ENCODE measurements at regions not wholly inside any gene's neighbourhood (a gene's known extent, or its start where the extent isn't known, plus 50 kb on each side); places are given as distances from the start of the nearest gene placed in this dataset.

- DNase-seq (no peak), ATAC-seq (no peak)
- POLR2A ChIA-PET = no interaction called here
- intact Hi-C loops (cut with DNase I, micrococcal nuclease) = no loop called here
- Mint-ChIP-seq H3K27ac (no peak overlapping the region), H3K4me3 (no peak overlapping the region), H3K4me1 (no peaks in the 10 kb centered on the region), H3K27me3 (no peaks in the 10 kb centered on the region), H3K9me3 (ENCODE audit: low read depth) (no peaks in the 10 kb centered on the region), H3K36me3 (ENCODE audit: low read depth) (no peaks in the 10 kb centered on the region)
- CTCF ChIA-PET = no interaction called here
These were observed 304.0 kb downstream of the QKI start for GRCh38 chr6:163718537-163718936.

GRCh38 chr6:163717106-163717764 is 302.7 kb downstream of the QKI start:
- Mint-ChIP-seq H3K27me3 (no peaks in the 10 kb centered on the region), H3K4me1 (no peaks in the 10 kb centered on the region), H3K27ac (no peak overlapping the region), H3K9me3 (ENCODE audit: low read depth) (no peaks in the 10 kb centered on the region), H3K4me3 (no peak overlapping the region), H3K36me3 (ENCODE audit: low read depth) (no peaks in the 10 kb centered on the region)
- intact Hi-C loops (cut with DNase I, micrococcal nuclease) = no loop called here
- CTCF ChIA-PET = no interaction called here
- DNase-seq (no peak), ATAC-seq (no peak)
- POLR2A ChIA-PET = no interaction called here

GRCh38 chr6:163716690-163717089 is 302.2 kb downstream of the QKI start:
- intact Hi-C loops (cut with DNase I, micrococcal nuclease) = no loop called here
- H3K4me1 Mint-ChIP-seq = no peaks in the 10 kb centered on the region
- ChIA-PET CTCF (interaction anchor here (0.6 kb wide), 1 partner anchor 95 kb away, joined by 3 read pairs; no protein-coding TSS in a partner anchor), POLR2A (no interaction called here)
- no peaks in the 10 kb centered on the region for H3K36me3 Mint-ChIP-seq (ENCODE audit: low read depth)
- no peaks in the 10 kb centered on the region for H3K27me3 Mint-ChIP-seq
- DNase-seq (no peak), ATAC-seq (no peak)
- no peak overlapping the region for H3K27ac Mint-ChIP-seq
- no peak overlapping the region for H3K4me3 Mint-ChIP-seq
- H3K9me3 Mint-ChIP-seq (ENCODE audit: low read depth) = no peaks in the 10 kb centered on the region

GRCh38 chr6:163715846-163716245 is 301.3 kb downstream of the QKI start:
- ChIA-PET CTCF (interaction anchor here (0.6 kb wide), 1 partner anchor 96 kb away, joined by 3 read pairs; no protein-coding TSS in a partner anchor), POLR2A (no interaction called here)
- DNase-seq (no peak), ATAC-seq (no peak)
- Mint-ChIP-seq H3K4me1 (no peaks in the 10 kb centered on the region), H3K27ac (no peak overlapping the region), H3K4me3 (no peak overlapping the region), H3K27me3 (no peaks in the 10 kb centered on the region), H3K36me3 (ENCODE audit: low read depth) (no peaks in the 10 kb centered on the region), H3K9me3 (ENCODE audit: low read depth) (no peaks in the 10 kb centered on the region)
- intact Hi-C loops (cut with DNase I, micrococcal nuclease) = no loop called here

GRCh38 chr6:163714179-163714578 is 299.7 kb downstream of the QKI start:
- ChIA-PET CTCF (no interaction called here), POLR2A (no interaction called here)
- Mint-ChIP-seq H3K9me3 (ENCODE audit: low read depth) (no peaks in the 10 kb centered on the region), H3K27me3 (no peaks in the 10 kb centered on the region), H3K27ac (no peak overlapping the region), H3K36me3 (ENCODE audit: low read depth) (no peaks in the 10 kb centered on the region), H3K4me3 (no peak overlapping the region), H3K4me1 (no peaks in the 10 kb centered on the region)
- intact Hi-C loops (cut with DNase I, micrococcal nuclease) = no loop called here
- ATAC-seq = no peak
- no peak for DNase-seq

- H3K36me3 Mint-ChIP-seq (ENCODE audit: low read depth) = no peaks in the 10 kb centered on the region
These were observed 298.5 kb downstream of the QKI start for GRCh38 chr6:163712981-163713380.

GRCh38 chr6:163712566-163712961 is 298.0 kb downstream of the QKI start:
- Mint-ChIP-seq H3K4me3 (no peak overlapping the region), H3K9me3 (ENCODE audit: low read depth) (no peaks in the 10 kb centered on the region), H3K27ac (no peak overlapping the region), H3K4me1 (no peaks in the 10 kb centered on the region), H3K36me3 (ENCODE audit: low read depth) (no peaks in the 10 kb centered on the region), H3K27me3 (peaks cover 3% of the 10 kb centered on the region)
- DNase-seq (no peak), ATAC-seq (no peak)
- intact Hi-C loops (cut with DNase I, micrococcal nuclease) = no loop called here
- CTCF ChIA-PET = interaction anchor here (0.5 kb wide), 1 partner anchor 109 kb away, joined by 3 read pairs; no protein-coding TSS in a partner anchor
- POLR2A ChIA-PET = no interaction called here

More at GRCh38 chr6:163712981-163713380, 298.5 kb downstream of the QKI start:
- intact Hi-C loops (cut with DNase I, micrococcal nuclease) = no loop called here
- ATAC-seq (no peak), DNase-seq (no peak)
- H3K4me1 Mint-ChIP-seq = no peaks in the 10 kb centered on the region
- H3K4me3 Mint-ChIP-seq = no peak overlapping the region
- POLR2A ChIA-PET = no interaction called here
- H3K9me3 Mint-ChIP-seq (ENCODE audit: low read depth) = no peaks in the 10 kb centered on the region
- CTCF ChIA-PET = interaction anchor here (0.5 kb wide), 1 partner anchor 109 kb away, joined by 3 read pairs; no protein-coding TSS in a partner anchor
- peaks cover 2% of the 10 kb centered on the region for H3K27me3 Mint-ChIP-seq
- no peak overlapping the region for H3K27ac Mint-ChIP-seq

- no peak overlapping the region for H3K27ac Mint-ChIP-seq
- DNase-seq (no peak), ATAC-seq (no peak)
- POLR2A ChIA-PET = no interaction called here
- H3K36me3 Mint-ChIP-seq (ENCODE audit: low read depth) = no peaks in the 10 kb centered on the region
- peaks cover 5% of the 10 kb centered on the region for H3K27me3 Mint-ChIP-seq
- intact Hi-C loops (cut with DNase I, micrococcal nuclease) = no loop called here
- H3K4me3 Mint-ChIP-seq = no peak overlapping the region
- CTCF ChIA-PET = interaction anchor here (0.5 kb wide), 1 partner anchor 110 kb away, joined by 3 read pairs; no protein-coding TSS in a partner anchor
- H3K9me3 Mint-ChIP-seq (ENCODE audit: low read depth) = no peaks in the 10 kb centered on the region
- H3K4me1 Mint-ChIP-seq = no peaks in the 10 kb centered on the region
These were observed 297.4 kb downstream of the QKI start for GRCh38 chr6:163711615-163712565.

GRCh38 chr6:163710532-163711470 is 296.3 kb downstream of the QKI start:
- ATAC-seq (no peak), DNase-seq (no peak)
- intact Hi-C loops (cut with DNase I, micrococcal nuclease) = no loop called here
- ChIA-PET POLR2A (no interaction called here), CTCF (no interaction called here)
- Mint-ChIP-seq H3K27me3 (peaks cover 5% of the 10 kb centered on the region), H3K27ac (no peak overlapping the region), H3K4me3 (no peak overlapping the region), H3K36me3 (ENCODE audit: low read depth) (no peaks in the 10 kb centered on the region), H3K4me1 (no peaks in the 10 kb centered on the region), H3K9me3 (ENCODE audit: low read depth) (no peaks in the 10 kb centered on the region)

GRCh38 chr6:163709693-163710092 is 295.2 kb downstream of the QKI start:
- DNase-seq (no peak), ATAC-seq (no peak)
- Mint-ChIP-seq H3K36me3 (ENCODE audit: low read depth) (no peaks in the 10 kb centered on the region), H3K27ac (no peak overlapping the region), H3K27me3 (peaks cover 5% of the 10 kb centered on the region), H3K4me1 (no peaks in the 10 kb centered on the region), H3K4me3 (no peak overlapping the region), H3K9me3 (ENCODE audit: low read depth) (no peaks in the 10 kb centered on the region)
- intact Hi-C loops (cut with DNase I, micrococcal nuclease) = no loop called here
- POLR2A ChIA-PET = no interaction called here
- CTCF ChIA-PET = no interaction called here

- H3K27me3 Mint-ChIP-seq = peaks cover 5% of the 10 kb centered on the region
- POLR2A ChIA-PET = no interaction called here
- no peaks in the 10 kb centered on the region for H3K4me1 Mint-ChIP-seq
- H3K36me3 Mint-ChIP-seq (ENCODE audit: low read depth) = no peaks in the 10 kb centered on the region
- H3K4me3 Mint-ChIP-seq = no peak overlapping the region
- CTCF ChIA-PET = no interaction called here
- intact Hi-C loops (cut with DNase I, micrococcal nuclease) = no loop called here
- no peaks in the 10 kb centered on the region for H3K9me3 Mint-ChIP-seq (ENCODE audit: low read depth)
- no peak for ATAC-seq
- H3K27ac Mint-ChIP-seq = no peak overlapping the region
- DNase-seq = no peak
These were observed 294.7 kb downstream of the QKI start for GRCh38 chr6:163709255-163709654.

Measured in activated CD4-positive, alpha-beta T cell treated with anti-CD3 and anti-CD28 coated beads for 36 hours (primary cell).